Smooth muscle cell (in vitro differentiated cells): ENCODE measurements at regions not wholly inside any gene's neighbourhood (a gene's known extent, or its start where the extent isn't known, plus 50 kb on each side); places are given as distances from the start of the nearest gene placed in this dataset.

Experiments
- DNase-seq: peaks from one replicate; lab custom pipeline; 2025; ENCODE audit not compliant: unreplicated experiment; lab: John Stamatoyannopoulos, UW
- H2AFZ ChIP-seq: fragments of 200-600 bp; sonication (generic); 2 replicates; pipeline ENCODE4 v1.6.0; 2016; ENCODE audit warnings: antibody characterized with exemption, low read depth, mild to moderate bottlenecking
- H3F3A ChIP-seq: fragments of 200-600 bp; sonication (generic); 2 replicates; pipeline ENCODE4 v1.6.0; 2017; ENCODE audit warnings: antibody characterized with exemption, low read depth
- H3K27ac ChIP-seq: fragments of 200-600 bp; sonication (generic); 2 replicates; pipeline ENCODE4 v1.5.1; 2016; ENCODE audit warnings: low read depth, mild to moderate bottlenecking
- H3K27me3 ChIP-seq: fragments of 200-600 bp; sonication (generic); 2 replicates; pipeline ENCODE4 v1.6.1; 2016; ENCODE audit warnings: low read depth, mild to moderate bottlenecking
- H3K36me3 ChIP-seq: fragments of 200-600 bp; sonication (generic); 2 replicates; pipeline ENCODE4 v1.5.1; 2016; ENCODE audit warnings: low read depth
- H3K4me1 ChIP-seq: fragments of 200-600 bp; sonication (generic); 2 replicates; pipeline ENCODE4 v1.5.1; 2016; ENCODE audit warnings: low read depth
- H3K4me2 ChIP-seq: fragments of 200-600 bp; sonication (generic); 2 replicates; pipeline ENCODE4 v1.6.0; 2016; ENCODE audit warnings: mild to moderate bottlenecking
- H3K4me3 ChIP-seq: fragments of 200-600 bp; sonication (generic); 2 replicates; pipeline ENCODE4 v1.5.1; 2016; ENCODE audit warnings: mild to moderate bottlenecking
- H3K79me2 ChIP-seq: fragments of 200-600 bp; sonication (generic); 2 replicates; pipeline ENCODE4 v1.6.0; 2016; ENCODE audit warnings: low read depth, mild to moderate bottlenecking
- H3K9ac ChIP-seq: fragments of 200-600 bp; sonication (generic); 2 replicates; pipeline ENCODE4 v1.6.0; 2016; ENCODE audit warnings: low read depth
- H3K9me3 ChIP-seq: fragments of 200-600 bp; sonication (generic); replicated peaks from 2 replicates; pipeline ENCODE4 v1.5.1; 2016; ENCODE audit warnings: low read depth
- H4K20me1 ChIP-seq: fragments of 200-600 bp; sonication (generic); 2 replicates; pipeline ENCODE4 v1.6.0; 2016; ENCODE audit warnings: low read depth
- CTCF ChIP-seq: fragments of 200-600 bp; sonication (generic); IDR thresholded peaks from 2 replicates; pipeline ENCODE4 v1.5.1; 2017; ENCODE audit warnings: borderline replicate concordance, mild to moderate bottlenecking, antibody characterized with exemption; ENCODE audit not compliant: insufficient read depth, poor library complexity, severe bottlenecking
- WGBS: methylation state at CpG from one replicate; pipeline ENCODE4 v1.1.7; 2016; ENCODE audit warnings: low lambda C conversion rate; 5-methylcytosine and 5-hydroxymethylcytosine counted together

GRCh38 chr6:21486115-21486514 is 107.4 kb upstream of the SOX4 start:
- Histone ChIP-seq H3K27me3 (no peaks in the 10 kb centered on the region), H3K79me2 (no peaks in the 10 kb centered on the region), H3K4me3 (no peak overlapping the region), H3K27ac (no peak overlapping the region), H3K9me3 (no peaks in the 10 kb centered on the region), H2AFZ (no peak overlapping the region), H3K4me1 (no peaks in the 10 kb centered on the region), H3K4me2 (no peak overlapping the region), H3F3A (no peaks in the 10 kb centered on the region), H3K9ac (no peak overlapping the region), H3K36me3 (no peaks in the 10 kb centered on the region), H4K20me1 (no peaks in the 10 kb centered on the region)
- WGBS: 63% methylated on average over 4 of the region's 4 CpGs
- DNase-seq: no peak
- TF ChIP-seq CTCF: no peak

GRCh38 chr6:21489826-21490225 is 103.7 kb upstream of the SOX4 start:
- no peak for DNase-seq

GRCh38 chr6:21491955-21492354 is 101.6 kb upstream of the SOX4 start:
- no peaks in the 10 kb centered on the region for H4K20me1 ChIP-seq
- no peak overlapping the region for H3K4me2 ChIP-seq
- H3K4me3 ChIP-seq: no peak overlapping the region
- WGBS: 97% methylated on average over 3 of the region's 3 CpGs
- no peak for TF ChIP-seq CTCF
- no peaks in the 10 kb centered on the region for H3K9me3 ChIP-seq
- no peak overlapping the region for H2AFZ ChIP-seq
- H3K36me3 ChIP-seq: no peaks in the 10 kb centered on the region
- H3K27me3 ChIP-seq: no peaks in the 10 kb centered on the region
- no peak overlapping the region for H3K9ac ChIP-seq
- no peaks in the 10 kb centered on the region for H3K79me2 ChIP-seq
- no peak for DNase-seq
- H3F3A ChIP-seq: no peaks in the 10 kb centered on the region
- no peaks in the 10 kb centered on the region for H3K4me1 ChIP-seq
- H3K27ac ChIP-seq: no peak overlapping the region

More at GRCh38 chr6:21489826-21490225, 103.7 kb upstream of the SOX4 start:
- H3F3A ChIP-seq: no peaks in the 10 kb centered on the region
- H3K27me3 ChIP-seq: no peaks in the 10 kb centered on the region
- no peak overlapping the region for H3K27ac ChIP-seq
- no peak overlapping the region for H3K4me3 ChIP-seq
- H3K79me2 ChIP-seq: no peaks in the 10 kb centered on the region
- H3K4me1 ChIP-seq: no peaks in the 10 kb centered on the region
- H3K9me3 ChIP-seq: no peaks in the 10 kb centered on the region
- no peak overlapping the region for H3K9ac ChIP-seq
- H3K36me3 ChIP-seq: no peaks in the 10 kb centered on the region
- no peaks in the 10 kb centered on the region for H4K20me1 ChIP-seq
- WGBS: 59% methylated on average over 3 of the region's 3 CpGs
- H3K4me2 ChIP-seq: no peak overlapping the region
- no peak overlapping the region for H2AFZ ChIP-seq
- TF ChIP-seq CTCF: no peak

- TF ChIP-seq CTCF: no peak
- H3K4me1 ChIP-seq: no peaks in the 10 kb centered on the region
- H3F3A ChIP-seq: no peaks in the 10 kb centered on the region
- H3K79me2 ChIP-seq: no peaks in the 10 kb centered on the region
- no peaks in the 10 kb centered on the region for H3K9me3 ChIP-seq
- no peak overlapping the region for H3K4me3 ChIP-seq
- no peak overlapping the region for H3K27ac ChIP-seq
- H3K36me3 ChIP-seq: no peaks in the 10 kb centered on the region
- H3K9ac ChIP-seq: no peak overlapping the region
- DNase-seq: no peak
- 97% methylated on average over 8 of the region's 8 CpGs for WGBS
- H3K27me3 ChIP-seq: no peaks in the 10 kb centered on the region
- H3K4me2 ChIP-seq: no peak overlapping the region
- H4K20me1 ChIP-seq: no peaks in the 10 kb centered on the region
- no peak overlapping the region for H2AFZ ChIP-seq
Measured at GRCh38 chr6:21494505-21494904, 99.0 kb upstream of the SOX4 start.
